ENCODE measurements at regions not wholly inside any gene's neighbourhood (a gene's known extent, or its start where the extent isn't known, plus 50 kb on each side); places are given as distances from the start of the nearest gene placed in this dataset.

DNA sequence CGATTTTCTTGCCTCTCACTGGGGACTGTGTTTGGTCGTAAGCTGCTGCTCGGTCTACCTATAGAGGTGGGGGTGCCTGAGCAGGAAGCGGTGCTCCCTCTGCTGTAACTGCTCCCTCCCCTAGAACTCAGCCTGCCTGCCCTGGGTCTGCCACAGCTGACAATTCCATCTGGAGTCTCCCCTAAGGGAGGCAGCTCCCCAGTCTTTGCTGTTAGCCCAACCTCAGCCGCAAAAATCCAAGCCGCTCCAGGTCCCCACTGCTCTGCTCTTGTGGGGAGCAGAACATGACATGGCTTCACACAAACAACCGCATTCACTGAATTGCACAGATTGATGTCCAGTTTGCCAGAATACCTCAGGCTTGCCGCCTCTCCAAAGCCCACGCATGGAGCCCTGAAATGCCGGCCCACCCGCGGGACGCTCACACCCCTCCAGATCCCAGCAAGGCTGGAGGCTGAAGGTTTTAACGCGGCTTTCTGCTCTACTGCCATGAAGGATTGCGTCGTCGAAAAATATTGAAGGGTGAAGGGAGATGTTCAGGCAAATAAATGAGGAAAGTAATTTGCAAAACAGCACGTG is 221.5 kb upstream of the FOXF1 start:
- no peak for TF ChIP-seq POLR2A (IDR thresholded peaks at IDR 0.05)
- H3K4me3 ChIP-seq: no peak overlapping the region
- H3K4me1 ChIP-seq: no peaks in the 10 kb centered on the region
- DNase-seq: no peak
- intact Hi-C loops (cut with DNase I; ENCODE audit: low total_unique reads): no loop called here
- H3K36me3 ChIP-seq (ENCODE audit: low read depth, missing control alignments): no peaks in the 10 kb centered on the region
- H3K27ac ChIP-seq: no peak overlapping the region
- H3K9me3 ChIP-seq: no peaks in the 10 kb centered on the region
- WGBS, 2 donors: 47 to 52% methylated on average over 19 of the region's 19 CpGs
- H3K27me3 ChIP-seq: no peaks in the 10 kb centered on the region

DNA sequence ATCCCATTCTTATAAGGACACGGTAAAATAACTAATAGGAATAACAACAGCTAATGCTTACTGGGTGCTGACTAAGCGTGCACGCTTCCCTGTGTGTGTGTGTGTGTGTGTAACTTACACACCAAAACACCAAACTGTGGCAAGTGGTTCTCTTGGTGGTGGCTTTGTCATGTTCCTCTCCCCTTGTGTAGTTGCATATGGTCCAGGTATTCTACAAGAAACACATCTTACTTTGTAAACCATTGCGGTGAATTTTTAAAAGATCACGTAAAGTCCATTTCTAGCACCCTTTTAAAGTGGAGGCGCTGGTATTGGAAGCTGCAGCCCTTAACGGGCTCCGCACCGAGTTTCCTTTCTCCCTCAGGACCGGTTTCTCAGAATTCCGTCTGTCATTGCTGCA is 221.0 kb upstream of the FOXF1 start:
- no peak for DNase-seq
- H3K4me1 ChIP-seq: no peaks in the 10 kb centered on the region
- H3K36me3 ChIP-seq (ENCODE audit: low read depth, missing control alignments): no peaks in the 10 kb centered on the region
- 63 to 64% methylated on average over 11 of the region's 11 CpGs for WGBS, 2 donors
- no peaks in the 10 kb centered on the region for H3K9me3 ChIP-seq
- no peak for TF ChIP-seq POLR2A (IDR thresholded peaks at IDR 0.05)
- TF ChIP-seq, protein P1, sequence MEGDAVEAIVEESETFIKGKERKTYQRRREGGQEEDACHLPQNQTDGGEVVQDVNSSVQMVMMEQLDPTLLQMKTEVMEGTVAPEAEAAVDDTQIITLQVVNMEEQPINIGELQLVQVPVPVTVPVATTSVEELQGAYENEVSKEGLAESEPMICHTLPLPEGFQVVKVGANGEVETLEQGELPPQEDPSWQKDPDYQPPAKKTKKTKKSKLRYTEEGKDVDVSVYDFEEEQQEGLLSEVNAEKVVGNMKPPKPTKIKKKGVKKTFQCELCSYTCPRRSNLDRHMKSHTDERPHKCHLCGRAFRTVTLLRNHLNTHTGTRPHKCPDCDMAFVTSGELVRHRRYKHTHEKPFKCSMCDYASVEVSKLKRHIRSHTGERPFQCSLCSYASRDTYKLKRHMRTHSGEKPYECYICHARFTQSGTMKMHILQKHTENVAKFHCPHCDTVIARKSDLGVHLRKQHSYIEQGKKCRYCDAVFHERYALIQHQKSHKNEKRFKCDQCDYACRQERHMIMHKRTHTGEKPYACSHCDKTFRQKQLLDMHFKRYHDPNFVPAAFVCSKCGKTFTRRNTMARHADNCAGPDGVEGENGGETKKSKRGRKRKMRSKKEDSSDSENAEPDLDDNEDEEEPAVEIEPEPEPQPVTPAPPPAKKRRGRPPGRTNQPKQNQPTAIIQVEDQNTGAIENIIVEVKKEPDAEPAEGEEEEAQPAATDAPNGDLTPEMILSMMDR (IDR thresholded peaks at IDR 0.05): no peak
- no peak overlapping the region for H3K4me3 ChIP-seq
- H3K27me3 ChIP-seq: no peaks in the 10 kb centered on the region
- H3K27ac ChIP-seq: no peak overlapping the region
- intact Hi-C loops (cut with DNase I; ENCODE audit: low total_unique reads): no loop called here

DNA sequence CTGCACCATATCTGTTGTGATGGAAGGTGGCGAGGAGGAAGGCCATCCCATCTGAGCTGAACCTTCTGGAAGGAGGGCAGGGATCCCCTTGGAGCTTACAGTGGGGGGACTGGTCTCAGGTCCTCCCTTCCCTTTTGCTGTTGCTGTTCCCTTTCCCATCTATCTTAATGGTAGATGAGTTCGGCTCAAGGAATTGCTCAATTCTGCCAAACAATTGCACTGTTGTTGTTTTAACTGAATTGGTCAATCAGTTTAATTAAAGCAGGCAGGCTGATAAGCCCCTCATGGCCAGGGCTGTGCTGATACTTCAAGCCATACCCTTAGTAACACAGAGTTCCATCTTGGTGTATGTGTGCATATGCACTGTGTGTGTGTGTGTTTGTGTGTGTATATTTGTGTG is 220.4 kb upstream of the FOXF1 start:
- intact Hi-C loops (cut with DNase I; ENCODE audit: low total_unique reads): no loop called here
- Histone ChIP-seq H3K4me1 (no peaks in the 10 kb centered on the region), H3K9me3 (no peaks in the 10 kb centered on the region), H3K36me3 (ENCODE audit: low read depth, missing control alignments) (no peaks in the 10 kb centered on the region), H3K27ac (no peak overlapping the region), H3K27me3 (no peaks in the 10 kb centered on the region), H3K4me3 (no peak overlapping the region)
- no peak for DNase-seq
- 62 to 64% methylated on average over 2 of the region's 2 CpGs for WGBS, 2 donors
- TF ChIP-seq, protein P1 (IDR thresholded peaks at IDR 0.05): no peak
- no peak for TF ChIP-seq POLR2A (IDR thresholded peaks at IDR 0.05)

DNA sequence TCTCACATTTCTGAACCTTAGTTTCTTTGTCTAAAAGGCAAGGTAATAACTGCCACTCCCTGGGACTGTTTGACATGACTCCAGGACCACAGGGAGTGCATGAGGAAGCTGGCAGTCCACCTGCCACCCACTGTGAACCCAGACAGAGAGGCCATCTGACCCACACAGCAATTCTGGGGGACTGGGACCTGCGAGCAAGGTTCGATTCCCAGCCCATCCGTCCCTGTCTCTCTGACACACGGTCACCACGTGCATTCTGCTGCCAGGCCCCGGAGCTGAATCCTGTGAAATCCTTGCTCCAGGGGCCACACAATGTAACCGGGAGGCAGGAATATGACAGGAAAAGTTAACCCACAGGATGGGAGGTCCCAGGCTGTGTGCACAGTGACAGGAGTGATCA is 218.8 kb upstream of the FOXF1 start:
- no peaks in the 10 kb centered on the region for H3K9me3 ChIP-seq
- no peaks in the 10 kb centered on the region for H3K4me1 ChIP-seq
- no peak overlapping the region for H3K4me3 ChIP-seq
- TF ChIP-seq POLR2A (IDR thresholded peaks at IDR 0.05): no peak
- TF ChIP-seq, protein P1 (IDR thresholded peaks at IDR 0.05): no peak
- H3K27me3 ChIP-seq: no peaks in the 10 kb centered on the region
- WGBS, 2 donors: 75 to 83% methylated on average over 6 to 7 of the region's 7 CpGs
- no peaks in the 10 kb centered on the region for H3K36me3 ChIP-seq (ENCODE audit: low read depth, missing control alignments)
- intact Hi-C loops (cut with DNase I; ENCODE audit: low total_unique reads): no loop called here
- DNase-seq: no peak
- no peak overlapping the region for H3K27ac ChIP-seq

DNA sequence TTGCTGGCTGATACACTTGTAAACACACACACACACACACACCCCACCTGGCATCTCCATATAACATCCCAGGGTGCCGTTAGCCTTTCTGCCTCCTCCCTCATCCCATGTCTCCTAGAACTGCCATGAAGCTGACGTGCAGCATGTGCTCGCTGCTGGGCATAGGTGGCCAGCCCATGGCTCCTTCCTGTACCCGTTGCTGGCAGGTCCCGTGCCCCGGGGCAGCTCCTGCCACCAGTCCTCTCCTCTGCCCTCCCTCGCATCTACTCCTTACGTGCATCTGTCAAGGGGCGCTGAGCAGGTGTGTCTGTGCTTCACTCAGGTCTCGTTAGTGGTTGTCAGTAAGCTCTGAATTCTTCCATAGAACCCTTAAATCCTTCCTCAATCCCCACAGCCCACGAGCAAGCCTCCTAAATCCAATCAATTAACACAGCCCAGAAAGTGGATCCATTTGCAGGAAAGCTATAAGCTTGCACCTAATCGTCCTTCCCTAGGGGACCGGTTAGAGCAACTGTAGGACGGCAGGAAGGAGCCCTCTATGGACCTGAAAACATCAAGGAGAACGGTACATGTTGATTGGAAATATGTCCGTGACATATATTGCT is 218.1 kb upstream of the FOXF1 start:
- 73% methylated on average over 16 of the region's 16 CpGs for WGBS, 2 donors
- H3K4me3 ChIP-seq: no peak overlapping the region

More for the DNA sequence above, 218.1 kb upstream of the FOXF1 start:
- Histone ChIP-seq H3K9me3 (no peaks in the 10 kb centered on the region), H3K36me3 (ENCODE audit: low read depth, missing control alignments) (no peaks in the 10 kb centered on the region), H3K27ac (no peak overlapping the region), H3K27me3 (no peaks in the 10 kb centered on the region), H3K4me1 (no peaks in the 10 kb centered on the region)
- DNase-seq: no peak
- intact Hi-C loops (cut with DNase I; ENCODE audit: low total_unique reads): no loop called here
- TF ChIP-seq POLR2A (IDR thresholded peaks at IDR 0.05): no peak
- TF ChIP-seq, protein P1 (IDR thresholded peaks at IDR 0.05): no peak

Data from testis (tissue), 2 donors.